Epithelial cell of esophagus (primary cell): ENCODE measurements at regions not wholly inside any gene's neighbourhood (a gene's known extent, or its start where the extent isn't known, plus 50 kb on each side); places are given as distances from the start of the nearest gene placed in this dataset.

ENCODE experiments used
- DNase-seq: peaks from one replicate; pipeline ENCODE4 v3.0.0; 2010; ENCODE audit warnings: low read depth
- H3K4me3 ChIP-seq: 2 replicates; pipeline ENCODE4 v1.5.1; 2011; ENCODE audit warnings: mild to moderate bottlenecking, low read length, control low read depth
- CTCF ChIP-seq: IDR thresholded peaks from 2 replicates; pipeline ENCODE4 v1.5.1; 2011; ENCODE audit warnings: low read depth, mild to moderate bottlenecking, low read length, control low read depth, inconsistent platforms; ENCODE audit not compliant: insufficient read depth; ENCODE audit errors: missing control alignments

GRCh38 chr2:48254839-48255238 is 59.6 kb upstream of the FOXN2 start:
- no peak for TF ChIP-seq CTCF

DNA sequence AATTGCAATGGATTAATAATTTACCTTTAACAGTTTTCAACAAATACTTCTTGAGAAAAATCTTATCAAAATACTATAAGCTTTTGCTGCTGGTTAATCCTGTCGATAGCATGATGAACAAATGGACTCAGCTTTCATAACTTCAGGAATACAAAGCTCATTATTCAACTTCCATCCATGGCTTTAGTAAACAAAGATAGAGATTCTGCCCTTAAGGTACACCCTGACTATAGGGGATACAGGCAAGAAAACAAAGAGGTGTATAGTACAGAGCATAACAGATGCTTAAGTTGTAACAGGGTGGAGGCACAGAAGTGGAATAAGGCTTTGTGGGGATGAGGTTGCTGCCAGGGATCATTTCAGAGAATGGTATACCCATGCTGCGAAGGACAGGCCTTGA is 57.0 kb upstream of the FOXN2 start:
- DNase-seq = no peak
- H3K4me3 ChIP-seq = no peak overlapping the region
- TF ChIP-seq CTCF = no peak

More at GRCh38 chr2:48254839-48255238, 59.6 kb upstream of the FOXN2 start:
- DNase-seq = no peak
- H3K4me3 ChIP-seq = no peak overlapping the region

DNA sequence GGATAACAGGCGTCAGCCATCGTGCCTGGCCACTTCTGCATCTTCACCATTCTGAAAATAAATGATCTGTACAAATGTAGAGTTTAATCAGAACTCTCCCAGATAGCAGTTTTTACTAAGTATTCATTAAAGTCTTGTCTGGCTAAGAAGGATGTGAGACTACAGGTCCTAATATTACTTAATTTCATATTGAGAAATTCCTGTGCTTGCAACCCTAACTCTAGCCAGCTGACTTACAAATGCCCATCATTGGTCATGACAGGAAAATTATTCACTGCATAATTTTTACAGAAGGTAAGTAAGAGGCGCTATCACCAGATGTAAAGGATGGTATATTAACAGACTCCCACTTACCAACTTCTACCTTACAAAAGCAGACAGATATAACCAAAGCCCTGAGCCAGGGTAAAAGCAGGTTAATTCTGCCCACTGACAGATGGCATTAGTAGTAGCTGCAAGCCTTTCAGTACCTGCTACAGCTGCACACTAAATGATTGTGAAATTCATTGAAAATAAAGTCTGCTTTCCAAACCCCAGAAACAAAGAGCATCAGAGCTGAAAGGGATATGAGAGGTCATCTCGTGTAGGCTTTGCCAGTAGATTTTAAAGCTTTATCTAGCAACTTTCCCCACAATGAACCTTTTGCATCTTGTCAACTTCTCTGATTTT is 55.9 kb upstream of the FOXN2 start:
- H3K4me3 ChIP-seq = no peak overlapping the region
- no peak for TF ChIP-seq CTCF
- DNase-seq = no peak

DNA sequence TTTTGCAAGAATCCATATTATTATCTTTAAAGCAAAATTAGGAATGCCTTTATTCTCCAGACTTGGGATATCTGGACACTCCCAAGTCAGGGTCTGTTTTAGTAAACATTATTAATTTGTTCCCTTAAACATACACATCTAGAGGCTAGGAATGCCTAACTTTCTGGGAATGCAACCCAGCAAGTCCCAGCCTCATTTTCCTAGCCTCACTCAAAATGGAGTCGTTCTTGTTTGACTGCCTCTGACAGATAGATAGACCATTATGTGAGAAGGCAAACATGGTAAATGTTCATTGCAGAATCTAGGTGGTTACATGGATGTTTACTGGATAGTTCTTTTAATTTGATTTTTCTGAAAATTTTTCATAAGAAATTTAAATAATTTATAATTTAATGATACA is 54.7 kb upstream of the FOXN2 start:
- DNase-seq = no peak
- TF ChIP-seq CTCF = no peak
- H3K4me3 ChIP-seq = no peak overlapping the region

GRCh38 chr2:48264627-48265026 is 49.9 kb upstream of the FOXN2 start:
- TF ChIP-seq CTCF = no peak
- no peak overlapping the region for H3K4me3 ChIP-seq
- DNase-seq = no peak
